H9 (cell line): ENCODE measurements at regions not wholly inside any gene's neighbourhood (a gene's known extent, or its start where the extent isn't known, plus 50 kb on each side); places are given as distances from the start of the nearest gene placed in this dataset.

Experiments
- DNase-seq: peaks from one replicate; pipeline ENCODE4 v3.0.0-alpha.2; 2017
- H2AFZ ChIP-seq: one replicate; pipeline ENCODE4 v1.6.1; 2013; ENCODE audit warnings: mild to moderate bottlenecking, low read length, control low read depth, moderate library complexity
- H2AK5ac ChIP-seq: 2 replicates; pipeline ENCODE4 v1.6.1; 2013; ENCODE audit warnings: low read length, control low read depth, mixed read lengths; ENCODE audit not compliant: insufficient read length
- H2BK120ac ChIP-seq: one replicate; pipeline ENCODE4 v1.6.1; 2013; ENCODE audit warnings: low read depth, mild to moderate bottlenecking, low read length, control low read depth, inconsistent platforms; ENCODE audit not compliant: poor library complexity, severe bottlenecking
- H2BK12ac ChIP-seq: 2 replicates; pipeline ENCODE4 v1.6.1; 2013; ENCODE audit warnings: low read length, control low read depth, mixed read lengths, low read depth; ENCODE audit not compliant: insufficient read length
- H2BK15ac ChIP-seq: 2 replicates; pipeline ENCODE4 v1.6.1; 2013; ENCODE audit warnings: low read depth, low read length, control low read depth
- H2BK20ac ChIP-seq: one replicate; pipeline ENCODE4 v1.6.1; 2013; ENCODE audit warnings: low read depth, mild to moderate bottlenecking, low read length, control low read depth, inconsistent platforms; ENCODE audit not compliant: poor library complexity, severe bottlenecking
- H2BK5ac ChIP-seq: 2 replicates; pipeline ENCODE4 v1.6.1; 2013; ENCODE audit warnings: low read length, control low read depth, mixed read lengths; ENCODE audit not compliant: insufficient read length
- H3K14ac ChIP-seq: 2 replicates; pipeline ENCODE4 v1.6.1; 2013; ENCODE audit warnings: low read length, control low read depth; ENCODE audit not compliant: insufficient read depth
- H3K18ac ChIP-seq: 2 replicates; pipeline ENCODE4 v1.6.1; 2013; ENCODE audit warnings: low read depth, mild to moderate bottlenecking, mixed read lengths, low read length, control low read depth; ENCODE audit not compliant: insufficient read length
- H3K23ac ChIP-seq: 2 replicates; pipeline ENCODE4 v1.6.1; 2013; ENCODE audit warnings: low read length, control low read depth, mixed read lengths, low read depth; ENCODE audit not compliant: insufficient read length
- H3K23me2 ChIP-seq: 2 replicates; pipeline ENCODE4 v1.6.1; 2013; ENCODE audit warnings: low read depth, mild to moderate bottlenecking, mixed read lengths, low read length, control low read depth; ENCODE audit not compliant: insufficient read length, poor library complexity, severe bottlenecking
- H3K27ac ChIP-seq: 2 replicates; pipeline ENCODE4 v1.5.1; 2013; ENCODE audit warnings: low read length, control low read depth, mixed read lengths, low read depth; ENCODE audit not compliant: insufficient read length
- H3K27me3 ChIP-seq: 2 replicates; pipeline ENCODE4 v1.6.1; 2013; ENCODE audit warnings: low read length, control low read depth, inconsistent platforms; ENCODE audit not compliant: insufficient read depth
- H3K4ac ChIP-seq: 2 replicates; pipeline ENCODE4 v1.6.1; 2013; ENCODE audit warnings: low read depth, mild to moderate bottlenecking, control low read depth, inconsistent platforms, low read length, moderate library complexity
- H3K4me1 ChIP-seq: 2 replicates; pipeline ENCODE4 v1.6.1; 2013; ENCODE audit warnings: low read length, control low read depth, inconsistent platforms; ENCODE audit not compliant: insufficient read depth
- H3K4me2 ChIP-seq: 2 replicates; pipeline ENCODE4 v1.6.1; 2013; ENCODE audit warnings: low read length, control low read depth, mixed read lengths; ENCODE audit not compliant: insufficient read length, insufficient read depth
- H3K56ac ChIP-seq: 2 replicates; pipeline ENCODE4 v1.6.1; 2013; ENCODE audit warnings: low read depth, mild to moderate bottlenecking, mixed read lengths, low read length, control low read depth; ENCODE audit not compliant: insufficient read length
- H3K79me1 ChIP-seq: 2 replicates; pipeline ENCODE4 v1.6.1; 2013; ENCODE audit warnings: low read depth, mild to moderate bottlenecking, moderate library complexity, low read length, control low read depth, inconsistent platforms; ENCODE audit not compliant: insufficient read depth, poor library complexity, severe bottlenecking
- H3K79me2 ChIP-seq: 2 replicates; pipeline ENCODE4 v1.6.1; 2013; ENCODE audit warnings: low read length, control low read depth, inconsistent platforms; ENCODE audit not compliant: insufficient read depth
- H3K9ac ChIP-seq: 2 replicates; pipeline ENCODE4 v1.6.1; 2013; ENCODE audit warnings: low read length, control low read depth, mixed read lengths; ENCODE audit not compliant: insufficient read length; ENCODE audit errors: extremely low read depth
- H3K9me3 ChIP-seq: one replicate; pipeline ENCODE4 v1.6.1; 2013; ENCODE audit warnings: low read depth, low read length, inconsistent platforms; ENCODE audit not compliant: control insufficient read depth
- H3T11ph ChIP-seq: one replicate; pipeline ENCODE4 v1.6.1; 2013; ENCODE audit warnings: mild to moderate bottlenecking, low read length, control low read depth, inconsistent platforms
- H4K20me1 ChIP-seq: one replicate; pipeline ENCODE4 v1.6.1; 2013; ENCODE audit not compliant: control insufficient read depth, insufficient read length, insufficient read depth
- H4K5ac ChIP-seq: 2 replicates; pipeline ENCODE4 v1.6.1; 2013; ENCODE audit warnings: low read depth, mild to moderate bottlenecking, mixed read lengths, low read length, control low read depth; ENCODE audit not compliant: insufficient read length
- H4K8ac ChIP-seq: replicated peaks from 2 replicates; pipeline ENCODE4 v1.6.1; 2013; ENCODE audit warnings: low read length, control low read depth, mixed read lengths, low read depth; ENCODE audit not compliant: insufficient read length
- H4K91ac ChIP-seq: 2 replicates; pipeline ENCODE4 v1.6.1; 2013; ENCODE audit warnings: low read depth, mild to moderate bottlenecking, moderate library complexity, mixed read lengths, low read length, control low read depth; ENCODE audit not compliant: insufficient read length
- H3K27ac Mint-ChIP-seq, 3 experiments: 2 replicates in 2 of 3; 3 replicates in 1 of 3; pipeline ENCODE4 v1.8.0; 2020 to 2021; ENCODE audit warnings: mixed read lengths in 3 of 3, mild to moderate bottlenecking in 1 of 3, moderate library complexity in 1 of 3
- H3K27me3 Mint-ChIP-seq: 2 replicates; pipeline ENCODE4 v1.8.0; 2021; ENCODE audit warnings: low read depth, mild to moderate bottlenecking, moderate library complexity, mixed read lengths
- H3K36me3 Mint-ChIP-seq, 3 experiments: 2 replicates in 2 of 3; 3 replicates in 1 of 3; pipeline ENCODE4 v1.8.0; 2020 to 2021; ENCODE audit warnings: low read depth in 3 of 3, mixed read lengths in 3 of 3; ENCODE audit not compliant: insufficient read depth in 1 of 3
- H3K4me1 Mint-ChIP-seq, 2 experiments: 2 replicates each; pipeline ENCODE4 v1.8.0; 2020; ENCODE audit warnings: mixed read lengths in 2 of 2
- H3K4me3 Mint-ChIP-seq, 2 experiments: 2 replicates in 1 of 2; 3 replicates in 1 of 2; pipeline ENCODE4 v1.8.0; 2020 to 2021; ENCODE audit warnings: mild to moderate bottlenecking in 2 of 2, mixed read lengths in 2 of 2, moderate library complexity in 1 of 2
- H3K9me3 Mint-ChIP-seq, 2 experiments: 2 replicates in 1 of 2; 3 replicates in 1 of 2; pipeline ENCODE4 v1.8.0; 2020; ENCODE audit warnings: mild to moderate bottlenecking in 2 of 2, mixed read lengths in 2 of 2, moderate library complexity in 1 of 2
- CTCF ChIP-seq: fragments of 200-600 bp; sonication (generic); conservative IDR thresholded peaks from 3 replicates; pipeline ENCODE4 v1.8.0; 2021; ENCODE audit warnings: antibody characterized with exemption, mild to moderate bottlenecking
- WGBS: extraction: QIAGEN DNeasy Blood & Tissue Kit; methylation state at CpG from one replicate; pipeline ENCODE4 v1.1.7; 2013; ENCODE audit warnings: missing lambda C conversion rate, low lambda C conversion rate, mixed read lengths; ENCODE audit not compliant: insufficient read length; ENCODE audit errors: extremely low coverage; 5-methylcytosine and 5-hydroxymethylcytosine counted together

GRCh38 chr21:27614231-27614630 lies 647.3 kb upstream of the ADAMTS5 start:
- H4K91ac ChIP-seq = no peak overlapping the region
- peaks cover 3 to 6% of the 10 kb centered on the region in 2 experiments; a peak in 3 of 4 replicates for H3K4me1 Mint-ChIP-seq
- no peak overlapping the region for H2AK5ac ChIP-seq
- H3K4me1 ChIP-seq = no peaks in the 10 kb centered on the region
- DNase-seq = no peak
- no peaks in the 10 kb centered on the region for H3K27me3 Mint-ChIP-seq
- WGBS = no CpG with 5 or more reads among the region's 2 CpGs
- no peaks in the 10 kb centered on the region for H3K9me3 ChIP-seq
- peaks cover 4 to 7% of the 10 kb centered on the region in 2 experiments; a peak in 4 of 5 replicates for H3K9me3 Mint-ChIP-seq
- no peak overlapping the region for H3K23ac ChIP-seq
- no peaks in the 10 kb centered on the region for H3K27me3 ChIP-seq
- no peak overlapping the region for H3K56ac ChIP-seq
- no peak overlapping the region for H2BK20ac ChIP-seq
- no peak overlapping the region for H3K4me2 ChIP-seq
- H3K23me2 ChIP-seq = no peaks in the 10 kb centered on the region
- no peaks in the 10 kb centered on the region for H3K79me2 ChIP-seq
- no peak overlapping the region for H2BK5ac ChIP-seq
- H4K20me1 ChIP-seq = no peaks in the 10 kb centered on the region
- no peak overlapping the region for H3K14ac ChIP-seq
- no peak overlapping the region for H2BK12ac ChIP-seq
- H2BK120ac ChIP-seq = no peak overlapping the region
- no peak overlapping the region for H3K27ac ChIP-seq
- no peak overlapping the region for H3K4me3 Mint-ChIP-seq
- no peak overlapping the region for H3K4ac ChIP-seq
- H3K79me1 ChIP-seq = no peaks in the 10 kb centered on the region
- no peak overlapping the region for H2AFZ ChIP-seq
- H4K5ac ChIP-seq = no peak overlapping the region
- no peak overlapping the region for H4K8ac ChIP-seq
- H3K27ac Mint-ChIP-seq = no peak overlapping the region
- no peak overlapping the region for H3K9ac ChIP-seq
- H3T11ph ChIP-seq = no peak overlapping the region
- H2BK15ac ChIP-seq = no peak overlapping the region
- H3K18ac ChIP-seq = no peak overlapping the region
- no peak for TF ChIP-seq CTCF
- peaks cover 0 to 11% (median 3%) of the 10 kb centered on the region in 3 experiments; a peak in 4 of 7 replicates for H3K36me3 Mint-ChIP-seq
